Upper lobe of left lung (tissue), 4 donors: ENCODE measurements at regions not wholly inside any gene's neighbourhood (a gene's known extent, or its start where the extent isn't known, plus 50 kb on each side); places are given as distances from the start of the nearest gene placed in this dataset.

Source experiments
- CTCF ChIP-seq, 6 experiments: fragments of 450-650 bp in 4 of 6; fragments of 200-600 bp in 2 of 6; sonication (generic) in 2 of 6; IDR thresholded peaks; one replicate each; pipeline ENCODE4 v1.5.1; 2016 to 2019; ENCODE audit warnings: antibody characterized with exemption in 6 of 6
- EP300 ChIP-seq, 4 donors: sonication (generic); formaldehyde crosslinking; IDR thresholded peaks; one replicate each; pipeline ENCODE4 v1.5.1; 2017; ENCODE audit warnings: antibody characterized with exemption in 4 of 4, control low read depth in 2 of 4
- POLR2A ChIP-seq, 4 donors: fragments of 450-650 bp; IDR thresholded peaks; one replicate each; pipeline ENCODE4 v1.5.1; 2016 to 2017; ENCODE audit warnings: antibody characterized with exemption in 4 of 4, mild to moderate bottlenecking in 2 of 4

- TF ChIP-seq CTCF (IDR thresholded peaks at IDR 0.05) (no peak), POLR2A (IDR thresholded peaks at IDR 0.05) (no peak), EP300 (IDR thresholded peaks at IDR 0.05) (peak in 1 of 4 donors; percentile 9)
Observed at GRCh38 chr2:238727585-238728329, 120.1 kb upstream of the TWIST2 start.
